Karpas-422 (cell line): ENCODE measurements at regions not wholly inside any gene's neighbourhood (a gene's known extent, or its start where the extent isn't known, plus 50 kb on each side); places are given as distances from the start of the nearest gene placed in this dataset.

ENCODE experiments used
- DNase-seq: peaks from one replicate; pipeline ENCODE4 v3.0.0-alpha.2; 2015
- H2AFZ ChIP-seq: fragments of 200-600 bp; sonication (generic); 2 replicates; pipeline ENCODE4 v1.6.1; 2014; ENCODE audit warnings: antibody characterized with exemption, low read length, mixed read lengths
- H3K27ac ChIP-seq: fragments of 200-600 bp; sonication (generic); 2 replicates; pipeline ENCODE4 v1.5.1; 2014; ENCODE audit warnings: mild to moderate bottlenecking, low read length, moderate library complexity
- H3K27me3 ChIP-seq: fragments of 200-600 bp; sonication (generic); 2 replicates; pipeline ENCODE4 v1.6.1; 2014; ENCODE audit warnings: low read length, mixed read lengths
- H3K36me3 ChIP-seq: fragments of 200-600 bp; sonication (generic); 2 replicates; pipeline ENCODE4 v1.6.1; 2014; ENCODE audit warnings: low read length, mixed read lengths; ENCODE audit not compliant: insufficient read depth
- H3K4me1 ChIP-seq: fragments of 200-600 bp; sonication (generic); 2 replicates; pipeline ENCODE4 v1.6.1; 2014; ENCODE audit warnings: mild to moderate bottlenecking, low read length, mixed read lengths
- H3K4me2 ChIP-seq: fragments of 200-600 bp; sonication (generic); 2 replicates; pipeline ENCODE4 v1.6.1; 2014; ENCODE audit warnings: low read length, low read depth, mild to moderate bottlenecking; ENCODE audit not compliant: poor library complexity, severe bottlenecking
- H3K4me3 ChIP-seq: fragments of 200-600 bp; sonication (generic); 2 replicates; pipeline ENCODE4 v1.5.1; 2014; ENCODE audit warnings: mild to moderate bottlenecking, antibody characterized with exemption, low read length, mixed read lengths
- H3K79me2 ChIP-seq: fragments of 200-600 bp; sonication (generic); 2 replicates; pipeline ENCODE4 v1.6.1; 2014; ENCODE audit warnings: mild to moderate bottlenecking, low read length, mixed read lengths
- H3K9ac ChIP-seq: fragments of 200-600 bp; sonication (generic); 2 replicates; pipeline ENCODE4 v1.6.0; 2014; ENCODE audit warnings: low read length
- H3K9me2 ChIP-seq: fragments of 200-600 bp; sonication (generic), shearing (Covaris generic); replicated peaks from 2 replicates; pipeline ENCODE4 v1.6.0; 2014; ENCODE audit warnings: mild to moderate bottlenecking, low read length, moderate library complexity; ENCODE audit not compliant: insufficient read depth
- H3K9me3 ChIP-seq: fragments of 300-700, 200-600 bp; sonication (generic); 2 replicates; pipeline ENCODE4 v1.6.1; 2014; ENCODE audit warnings: low read length, mixed read lengths
- H4K20me1 ChIP-seq: fragments of 200-600 bp; sonication (generic); 2 replicates; pipeline ENCODE4 v1.6.1; 2014; ENCODE audit warnings: mild to moderate bottlenecking, antibody characterized with exemption, low read length, low read depth; ENCODE audit not compliant: insufficient read depth

- Histone ChIP-seq H3K36me3 (no peaks in the 10 kb centered on the region), H2AFZ (no peak overlapping the region), H3K9ac (no peak overlapping the region), H4K20me1 (no peaks in the 10 kb centered on the region), H3K9me2 (no peaks in the 10 kb centered on the region), H3K27ac (no peak overlapping the region), H3K4me3 (no peak overlapping the region), H3K9me3 (no peaks in the 10 kb centered on the region), H3K4me2 (no peak overlapping the region), H3K27me3 (no peaks in the 10 kb centered on the region), H3K4me1 (no peaks in the 10 kb centered on the region; the same call in 1 of the 2 replicates), H3K79me2 (no peaks in the 10 kb centered on the region)
- DNase-seq: peak; percentile 78
Observed at GRCh38 chr11:28697920-28698827, 590.0 kb downstream of the METTL15 start.

GRCh38 chr11:28696591-28696990 lies 588.4 kb downstream of the METTL15 start:
- Histone ChIP-seq H3K9me2 (no peaks in the 10 kb centered on the region), H3K79me2 (no peaks in the 10 kb centered on the region), H2AFZ (no peak overlapping the region), H3K27ac (no peak overlapping the region), H3K4me2 (no peak overlapping the region), H3K4me3 (no peak overlapping the region), H3K9ac (no peak overlapping the region), H3K36me3 (no peaks in the 10 kb centered on the region), H4K20me1 (no peaks in the 10 kb centered on the region), H3K9me3 (no peaks in the 10 kb centered on the region), H3K4me1 (no peaks in the 10 kb centered on the region; the same call in 1 of the 2 replicates), H3K27me3 (no peaks in the 10 kb centered on the region)
- DNase-seq: no peak

- Histone ChIP-seq H2AFZ (no peak overlapping the region), H3K9me2 (no peaks in the 10 kb centered on the region)
- no peak for DNase-seq
Observed at GRCh38 chr11:28690746-28691145, 582.6 kb downstream of the METTL15 start.

GRCh38 chr11:28684011-28684586 lies 575.9 kb downstream of the METTL15 start:
- H3K9ac ChIP-seq: no peak overlapping the region
- H3K27me3 ChIP-seq: no peaks in the 10 kb centered on the region
- H3K79me2 ChIP-seq: no peaks in the 10 kb centered on the region
- no peak overlapping the region for H3K4me2 ChIP-seq
- no peak overlapping the region for H2AFZ ChIP-seq
- H4K20me1 ChIP-seq: no peaks in the 10 kb centered on the region
- H3K36me3 ChIP-seq: no peaks in the 10 kb centered on the region
- H3K4me3 ChIP-seq: no peak overlapping the region
- DNase-seq: no peak
- no peak overlapping the region for H3K27ac ChIP-seq
- no peaks in the 10 kb centered on the region for H3K4me1 ChIP-seq
- no peaks in the 10 kb centered on the region for H3K9me2 ChIP-seq
- H3K9me3 ChIP-seq: no peaks in the 10 kb centered on the region

More at GRCh38 chr11:28690746-28691145, 582.6 kb downstream of the METTL15 start:
- H3K9me3 ChIP-seq: no peaks in the 10 kb centered on the region
- H3K4me1 ChIP-seq: no peaks in the 10 kb centered on the region
- no peaks in the 10 kb centered on the region for H4K20me1 ChIP-seq
- H3K27ac ChIP-seq: no peak overlapping the region
- no peak overlapping the region for H3K4me2 ChIP-seq
- no peaks in the 10 kb centered on the region for H3K36me3 ChIP-seq
- H3K79me2 ChIP-seq: no peaks in the 10 kb centered on the region
- no peak overlapping the region for H3K4me3 ChIP-seq
- no peak overlapping the region for H3K9ac ChIP-seq
- no peaks in the 10 kb centered on the region for H3K27me3 ChIP-seq

- Histone ChIP-seq H3K4me2 (no peak overlapping the region), H3K4me3 (no peak overlapping the region), H3K9ac (no peak overlapping the region), H3K36me3 (no peaks in the 10 kb centered on the region), H3K4me1 (no peaks in the 10 kb centered on the region), H4K20me1 (no peaks in the 10 kb centered on the region), H3K79me2 (no peaks in the 10 kb centered on the region), H3K27me3 (no peaks in the 10 kb centered on the region), H2AFZ (no peak overlapping the region), H3K9me3 (no peaks in the 10 kb centered on the region), H3K9me2 (no peaks in the 10 kb centered on the region), H3K27ac (no peak overlapping the region)
- no peak for DNase-seq
Observed at GRCh38 chr11:28679795-28680468, 571.7 kb downstream of the METTL15 start.

- no peaks in the 10 kb centered on the region for H4K20me1 ChIP-seq
- no peaks in the 10 kb centered on the region for H3K9me2 ChIP-seq
- no peak overlapping the region for H2AFZ ChIP-seq
- H3K79me2 ChIP-seq: no peaks in the 10 kb centered on the region
- no peaks in the 10 kb centered on the region for H3K27me3 ChIP-seq
- no peaks in the 10 kb centered on the region for H3K4me1 ChIP-seq
- H3K4me2 ChIP-seq: no peak overlapping the region
- H3K9ac ChIP-seq: no peak overlapping the region
- no peak for DNase-seq
- no peaks in the 10 kb centered on the region for H3K9me3 ChIP-seq
- H3K36me3 ChIP-seq: no peaks in the 10 kb centered on the region
- no peak overlapping the region for H3K4me3 ChIP-seq
- no peak overlapping the region for H3K27ac ChIP-seq
Observed at GRCh38 chr11:28677721-28678120, 569.5 kb downstream of the METTL15 start.

- H4K20me1 ChIP-seq: no peaks in the 10 kb centered on the region
- H3K27me3 ChIP-seq: no peaks in the 10 kb centered on the region
- H3K9ac ChIP-seq: no peak overlapping the region
- no peak overlapping the region for H3K4me2 ChIP-seq
- H3K36me3 ChIP-seq: no peaks in the 10 kb centered on the region
- DNase-seq: no peak
- H3K4me1 ChIP-seq: no peaks in the 10 kb centered on the region
- no peaks in the 10 kb centered on the region for H3K9me3 ChIP-seq
- no peak overlapping the region for H3K4me3 ChIP-seq
- no peak overlapping the region for H3K27ac ChIP-seq
- H3K79me2 ChIP-seq: no peaks in the 10 kb centered on the region
- H3K9me2 ChIP-seq: no peaks in the 10 kb centered on the region
- no peak overlapping the region for H2AFZ ChIP-seq
Observed at GRCh38 chr11:28675183-28675582, 567.0 kb downstream of the METTL15 start.

- DNase-seq: peak; percentile 74
- H3K4me2 ChIP-seq: no peak overlapping the region
- H3K27ac ChIP-seq: no peak overlapping the region
- H3K36me3 ChIP-seq: no peaks in the 10 kb centered on the region
- no peaks in the 10 kb centered on the region for H3K9me2 ChIP-seq
- no peaks in the 10 kb centered on the region for H3K27me3 ChIP-seq
- no peak overlapping the region for H2AFZ ChIP-seq
- H4K20me1 ChIP-seq: no peaks in the 10 kb centered on the region
- no peak overlapping the region for H3K9ac ChIP-seq
- no peaks in the 10 kb centered on the region for H3K79me2 ChIP-seq
- no peaks in the 10 kb centered on the region for H3K4me1 ChIP-seq
- no peaks in the 10 kb centered on the region for H3K9me3 ChIP-seq
- H3K4me3 ChIP-seq: no peak overlapping the region
Observed at GRCh38 chr11:28674433-28675103, 566.4 kb downstream of the METTL15 start.
